Ishikawa (cell line): ENCODE measurements at regions not wholly inside any gene's neighbourhood (a gene's known extent, or its start where the extent isn't known, plus 50 kb on each side); places are given as distances from the start of the nearest gene placed in this dataset.

Source experiments
- CEBPB ChIP-seq: IDR thresholded peaks from 2 replicates; pipeline ENCODE4 v1.6.1; 2012
- CREB1 ChIP-seq: IDR thresholded peaks from 2 replicates; pipeline ENCODE4 v1.6.1; 2012; ENCODE audit warnings: low read depth
- EGR1 ChIP-seq: IDR thresholded peaks from 2 replicates; pipeline ENCODE4 v1.6.1; 2012
- EP300 ChIP-seq: IDR thresholded peaks from 2 replicates; pipeline ENCODE4 v1.6.1; 2012; ENCODE audit warnings: borderline replicate concordance
- FOXM1 ChIP-seq: IDR thresholded peaks from 2 replicates; pipeline ENCODE4 v1.6.1; 2012; ENCODE audit warnings: low read depth, borderline replicate concordance
- NFIC ChIP-seq: IDR thresholded peaks from 2 replicates; pipeline ENCODE4 v1.6.1; 2012
- RAD21 ChIP-seq: IDR thresholded peaks from 2 replicates; pipeline ENCODE4 v1.6.1; 2012; ENCODE audit warnings: low read depth
- TAF1 ChIP-seq: IDR thresholded peaks from 2 replicates; pipeline ENCODE4 v1.6.1; 2012; ENCODE audit warnings: low read depth, mild to moderate bottlenecking
- TCF12 ChIP-seq: IDR thresholded peaks from 2 replicates; pipeline ENCODE4 v1.6.1; 2012; ENCODE audit warnings: low read depth
- TEAD4 ChIP-seq: IDR thresholded peaks from 2 replicates; pipeline ENCODE4 v1.6.1; 2012
- YY1 ChIP-seq: IDR thresholded peaks from 2 replicates; pipeline ENCODE4 v1.6.1; 2012; ENCODE audit warnings: low read depth
- ZBTB7A ChIP-seq: IDR thresholded peaks from 2 replicates; pipeline ENCODE4 v1.6.1; 2012; ENCODE audit warnings: low read depth
- TF ChIP-seq, protein P1 (sequence below): IDR thresholded peaks from 2 replicates; pipeline ENCODE4 v1.6.1; 2012; ENCODE audit warnings: low read depth, mild to moderate bottlenecking
- TF ChIP-seq, protein P2 (sequence below): IDR thresholded peaks from 2 replicates; pipeline ENCODE4 v1.6.1; 2012
- TF ChIP-seq, protein P3 (sequence below): IDR thresholded peaks from 2 replicates; pipeline ENCODE4 v1.6.1; 2012

DNA sequence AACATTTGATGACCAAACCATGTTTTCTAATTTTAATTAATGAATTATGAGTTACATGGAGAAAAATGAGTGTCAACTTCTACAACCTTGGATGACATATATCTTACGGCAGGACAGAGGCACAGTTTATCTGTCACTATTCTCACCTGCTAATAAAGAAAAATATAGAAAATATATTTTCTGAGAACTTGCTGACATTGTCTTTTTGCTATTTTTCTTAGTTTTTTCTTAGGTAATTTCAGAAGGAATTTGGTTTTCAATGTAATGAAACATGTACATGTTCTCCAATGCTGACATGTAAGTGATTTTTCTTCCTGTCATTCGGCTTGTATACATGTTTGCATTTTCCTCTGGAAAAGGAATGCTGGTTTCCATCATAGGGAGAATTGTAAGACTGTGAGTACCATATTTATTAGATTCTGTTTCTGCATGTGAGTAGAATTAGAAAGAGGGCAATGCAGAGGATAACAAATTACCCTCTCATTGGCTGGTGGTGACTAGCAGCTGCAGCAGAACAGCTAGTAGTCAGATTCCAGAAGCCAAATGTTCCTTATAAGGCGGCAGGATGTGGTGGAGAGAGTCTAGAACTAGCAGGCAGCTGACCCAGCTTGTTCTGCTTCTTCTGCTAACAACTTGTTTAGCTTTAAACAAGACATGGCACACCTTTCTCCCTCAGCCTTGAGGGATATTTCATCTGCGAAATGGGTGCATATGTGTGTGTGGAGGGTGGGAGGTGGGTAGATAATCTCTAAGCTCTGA is 132.8 kb upstream of the SPACA1 start:
- TF ChIP-seq EGR1 = no peak
- TF ChIP-seq FOXM1 = no peak
- TF ChIP-seq, protein P1, sequence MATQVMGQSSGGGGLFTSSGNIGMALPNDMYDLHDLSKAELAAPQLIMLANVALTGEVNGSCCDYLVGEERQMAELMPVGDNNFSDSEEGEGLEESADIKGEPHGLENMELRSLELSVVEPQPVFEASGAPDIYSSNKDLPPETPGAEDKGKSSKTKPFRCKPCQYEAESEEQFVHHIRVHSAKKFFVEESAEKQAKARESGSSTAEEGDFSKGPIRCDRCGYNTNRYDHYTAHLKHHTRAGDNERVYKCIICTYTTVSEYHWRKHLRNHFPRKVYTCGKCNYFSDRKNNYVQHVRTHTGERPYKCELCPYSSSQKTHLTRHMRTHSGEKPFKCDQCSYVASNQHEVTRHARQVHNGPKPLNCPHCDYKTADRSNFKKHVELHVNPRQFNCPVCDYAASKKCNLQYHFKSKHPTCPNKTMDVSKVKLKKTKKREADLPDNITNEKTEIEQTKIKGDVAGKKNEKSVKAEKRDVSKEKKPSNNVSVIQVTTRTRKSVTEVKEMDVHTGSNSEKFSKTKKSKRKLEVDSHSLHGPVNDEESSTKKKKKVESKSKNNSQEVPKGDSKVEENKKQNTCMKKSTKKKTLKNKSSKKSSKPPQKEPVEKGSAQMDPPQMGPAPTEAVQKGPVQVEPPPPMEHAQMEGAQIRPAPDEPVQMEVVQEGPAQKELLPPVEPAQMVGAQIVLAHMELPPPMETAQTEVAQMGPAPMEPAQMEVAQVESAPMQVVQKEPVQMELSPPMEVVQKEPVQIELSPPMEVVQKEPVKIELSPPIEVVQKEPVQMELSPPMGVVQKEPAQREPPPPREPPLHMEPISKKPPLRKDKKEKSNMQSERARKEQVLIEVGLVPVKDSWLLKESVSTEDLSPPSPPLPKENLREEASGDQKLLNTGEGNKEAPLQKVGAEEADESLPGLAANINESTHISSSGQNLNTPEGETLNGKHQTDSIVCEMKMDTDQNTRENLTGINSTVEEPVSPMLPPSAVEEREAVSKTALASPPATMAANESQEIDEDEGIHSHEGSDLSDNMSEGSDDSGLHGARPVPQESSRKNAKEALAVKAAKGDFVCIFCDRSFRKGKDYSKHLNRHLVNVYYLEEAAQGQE = no peak
- TF ChIP-seq NFIC = no peak
- no peak for TF ChIP-seq ZBTB7A
- TF ChIP-seq TAF1 = no peak

DNA sequence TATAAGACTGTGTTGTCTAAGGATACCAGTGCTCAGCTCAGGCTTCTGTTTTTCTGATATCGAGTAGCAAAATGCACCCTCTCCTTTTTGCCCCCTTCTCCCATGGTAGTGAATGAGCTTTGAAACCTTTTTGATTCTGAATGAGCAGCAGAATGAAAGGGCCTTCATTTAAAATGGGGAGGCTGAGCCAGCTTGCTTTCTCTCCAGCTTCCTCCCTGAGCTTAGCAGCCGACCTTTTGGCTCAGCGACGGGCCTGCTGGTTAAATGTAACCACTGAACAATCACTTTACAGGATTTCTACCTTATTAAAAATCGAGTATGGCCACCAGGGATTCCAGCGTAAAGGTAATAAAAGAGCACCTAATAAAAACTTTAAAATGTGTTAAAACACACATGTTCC is 133.7 kb upstream of the SPACA1 start:
- no peak for TF ChIP-seq YY1
- no peak for TF ChIP-seq EP300
- no peak for TF ChIP-seq EGR1
- TF ChIP-seq RAD21 = no peak
- no peak for TF ChIP-seq TAF1
- TF ChIP-seq, protein P1 = no peak
- TF ChIP-seq TEAD4 = no peak
- TF ChIP-seq, protein P2, sequence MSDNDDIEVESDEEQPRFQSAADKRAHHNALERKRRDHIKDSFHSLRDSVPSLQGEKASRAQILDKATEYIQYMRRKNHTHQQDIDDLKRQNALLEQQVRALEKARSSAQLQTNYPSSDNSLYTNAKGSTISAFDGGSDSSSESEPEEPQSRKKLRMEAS = no peak
- TF ChIP-seq, protein P3, sequence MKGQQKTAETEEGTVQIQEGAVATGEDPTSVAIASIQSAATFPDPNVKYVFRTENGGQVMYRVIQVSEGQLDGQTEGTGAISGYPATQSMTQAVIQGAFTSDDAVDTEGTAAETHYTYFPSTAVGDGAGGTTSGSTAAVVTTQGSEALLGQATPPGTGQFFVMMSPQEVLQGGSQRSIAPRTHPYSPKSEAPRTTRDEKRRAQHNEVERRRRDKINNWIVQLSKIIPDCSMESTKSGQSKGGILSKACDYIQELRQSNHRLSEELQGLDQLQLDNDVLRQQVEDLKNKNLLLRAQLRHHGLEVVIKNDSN = no peak
- no peak for TF ChIP-seq CREB1
- no peak for TF ChIP-seq FOXM1
- no peak for TF ChIP-seq TCF12
- no peak for TF ChIP-seq CEBPB
- no peak for TF ChIP-seq ZBTB7A
- no peak for TF ChIP-seq NFIC

DNA sequence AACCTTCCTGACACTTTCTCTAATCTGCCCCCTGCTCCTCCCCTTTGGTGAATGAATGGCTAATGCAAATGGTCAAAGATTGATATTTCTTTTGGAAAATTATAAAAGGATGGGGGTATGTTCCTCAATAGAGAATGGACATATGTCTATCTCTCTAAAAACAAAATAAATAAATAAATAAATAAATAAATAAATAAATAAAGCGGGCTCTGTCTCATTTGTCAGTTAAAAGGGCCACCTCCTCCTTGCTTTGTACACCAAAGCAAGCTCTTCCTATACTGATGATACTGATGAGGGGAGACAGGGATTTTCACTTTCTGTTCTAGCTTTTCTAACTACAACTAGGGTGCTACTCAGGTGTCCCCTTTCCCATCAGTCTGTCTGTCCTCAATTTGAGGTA is 135.5 kb upstream of the SPACA1 start:
- no peak for TF ChIP-seq ZBTB7A
- TF ChIP-seq, protein P1 = no peak
- TF ChIP-seq, protein P2 = no peak
- TF ChIP-seq, protein P3 = no peak
- TF ChIP-seq TAF1 = no peak
- TF ChIP-seq NFIC = no peak
- TF ChIP-seq EP300 = no peak
- TF ChIP-seq RAD21 = no peak

DNA sequence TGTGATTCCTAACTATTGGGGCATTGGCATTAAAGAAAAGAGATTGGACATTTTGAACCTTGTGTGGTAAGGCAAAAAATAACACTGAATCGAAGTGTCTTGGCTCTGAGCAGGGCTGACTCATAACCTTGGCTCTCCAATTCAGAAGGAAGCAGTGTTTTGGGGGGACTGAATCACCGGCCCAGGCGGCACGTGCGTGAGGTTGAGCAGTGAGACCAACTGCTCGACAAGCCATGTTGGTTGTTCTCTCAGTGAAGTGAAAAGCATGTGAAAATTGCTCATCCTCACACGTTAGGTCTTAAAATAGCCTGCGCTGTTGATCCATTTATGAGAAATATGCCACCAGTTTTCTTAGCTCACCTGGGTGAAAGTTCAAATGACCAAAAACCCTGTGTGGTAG is 137.8 kb upstream of the SPACA1 start:
- TF ChIP-seq EP300 = no peak
- TF ChIP-seq TCF12 = no peak
- no peak for TF ChIP-seq ZBTB7A
- TF ChIP-seq, protein P3 = no peak
- TF ChIP-seq RAD21 = no peak
- TF ChIP-seq, protein P1 = no peak
- TF ChIP-seq TEAD4 = no peak
- TF ChIP-seq, protein P2 = no peak
- no peak for TF ChIP-seq NFIC
- no peak for TF ChIP-seq CEBPB
- TF ChIP-seq TAF1 = no peak
- TF ChIP-seq CREB1 = no peak
- TF ChIP-seq YY1 = no peak
- TF ChIP-seq EGR1 = no peak
- TF ChIP-seq FOXM1 = no peak
